ENCODE measurements at regions not wholly inside any gene's neighbourhood (a gene's known extent, or its start where the extent isn't known, plus 50 kb on each side); places are given as distances from the start of the nearest gene placed in this dataset.

DNA sequence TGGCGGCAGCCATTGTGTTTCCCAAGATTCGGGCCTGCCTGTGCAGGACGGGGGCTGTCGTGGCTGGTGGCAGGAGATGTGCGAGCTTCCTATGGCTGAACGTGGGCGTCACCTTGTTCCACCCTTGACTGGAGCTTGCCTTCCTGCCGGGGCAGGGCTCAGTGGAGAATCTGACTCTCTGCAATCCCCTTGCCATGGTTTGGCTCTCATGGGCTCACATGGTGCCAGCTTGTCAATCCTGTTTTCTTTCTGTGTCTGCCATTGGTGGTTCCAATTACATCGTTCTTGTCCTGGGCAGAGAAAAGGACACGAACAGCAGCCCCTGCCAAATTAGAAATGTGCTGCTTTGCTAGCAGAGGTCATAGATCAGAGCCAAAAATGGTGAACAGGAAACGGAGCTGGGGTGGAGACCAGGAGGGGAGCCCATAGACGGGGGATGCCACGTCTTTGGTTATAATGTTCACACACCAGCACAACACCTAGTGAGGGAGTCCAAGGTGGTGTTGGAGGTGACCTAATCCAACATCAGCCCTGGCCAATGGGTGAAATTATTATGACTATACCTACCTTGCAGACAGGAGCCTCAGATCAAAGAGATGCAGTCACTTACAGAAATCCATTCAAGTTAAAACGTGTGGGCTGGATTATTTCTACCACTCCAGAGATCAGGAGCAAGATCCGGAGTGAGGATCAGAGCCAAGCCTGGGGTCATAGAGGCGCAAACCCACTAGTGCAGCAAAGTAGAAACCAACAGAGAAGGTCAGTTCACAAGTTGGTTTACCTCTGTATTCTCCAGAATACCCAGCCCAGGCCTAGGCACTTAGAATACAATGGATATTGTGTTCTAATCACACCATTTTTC lies 253.1 kb downstream of the SIPA1L2 start:
- peaks cover 6 to 30% (median 13%) of the 10 kb centered on the region in 5 donors for H3K4me1 ChIP-seq (ENCODE audit: control insufficient read depth in 5 of 5, insufficient read depth in 5 of 5, low read length in 5 of 5)
- no peaks in the 10 kb centered on the region for H3K27me3 ChIP-seq (ENCODE audit: control insufficient read depth in 5 of 5, insufficient read depth in 4 of 5, low read length in 5 of 5)
- no peak overlapping the region for H3K27ac ChIP-seq (ENCODE audit: low read depth, low read length)
- no peaks in the 10 kb centered on the region for H3K36me3 ChIP-seq (ENCODE audit: control insufficient read depth in 5 of 5, insufficient read depth in 5 of 5, low read length in 5 of 5)
- no peak overlapping the region for H3K9ac ChIP-seq (ENCODE audit: low read length in 5 of 5)
- H3K4me3 ChIP-seq (ENCODE audit: low read depth in 1 of 5, low read length in 5 of 5), result no peak overlapping the region
- no peaks in the 10 kb centered on the region for H3K9me3 ChIP-seq (ENCODE audit: control insufficient read depth in 5 of 5, low read length in 5 of 5)

DNA sequence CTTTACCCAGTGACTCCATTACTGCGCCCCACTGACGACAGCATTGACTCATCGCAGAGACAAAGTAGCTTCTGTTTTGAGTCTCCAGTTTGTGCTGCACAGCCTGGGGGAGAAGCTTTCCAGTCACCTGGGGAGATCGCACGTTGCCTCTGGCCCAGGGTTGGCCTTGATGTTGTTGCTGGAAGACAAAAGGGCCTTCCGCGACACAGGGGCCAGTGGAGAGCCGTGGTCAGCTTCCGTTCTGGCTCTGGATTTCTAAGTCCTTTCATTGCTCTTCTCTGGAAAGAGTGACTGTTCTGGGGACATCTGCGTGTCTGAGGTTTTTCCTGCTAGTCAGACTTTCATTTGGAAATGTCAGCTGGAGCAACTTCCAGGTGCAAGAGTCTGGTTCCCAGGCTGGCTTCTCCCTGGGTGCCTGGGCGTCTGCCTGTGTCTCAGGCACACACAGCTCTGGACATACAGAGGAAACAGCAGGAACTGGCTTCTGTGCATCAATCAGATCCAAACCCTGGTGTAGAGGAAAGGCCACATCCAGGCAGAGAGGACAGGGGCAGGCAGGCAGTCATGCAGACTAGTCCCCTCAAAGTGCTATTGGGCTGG lies 257.0 kb downstream of the SIPA1L2 start:
- no peak overlapping the region for H3K9ac ChIP-seq (ENCODE audit: low read length in 5 of 5)
- H3K27me3 ChIP-seq (ENCODE audit: control insufficient read depth in 5 of 5, insufficient read depth in 4 of 5, low read length in 5 of 5), result no peaks in the 10 kb centered on the region
- H3K4me1 ChIP-seq (ENCODE audit: control insufficient read depth in 5 of 5, insufficient read depth in 5 of 5, low read length in 5 of 5), result peaks cover 0 to 19% (median 5%) of the 10 kb centered on the region in 5 donors
- no peaks in the 10 kb centered on the region for H3K36me3 ChIP-seq (ENCODE audit: control insufficient read depth in 5 of 5, insufficient read depth in 5 of 5, low read length in 5 of 5)
- no peaks in the 10 kb centered on the region for H3K9me3 ChIP-seq (ENCODE audit: control insufficient read depth in 5 of 5, low read length in 5 of 5)
- no peak overlapping the region for H3K27ac ChIP-seq (ENCODE audit: low read depth, low read length)
- H3K4me3 ChIP-seq (ENCODE audit: low read depth in 1 of 5, low read length in 5 of 5), result no peak overlapping the region

DNA sequence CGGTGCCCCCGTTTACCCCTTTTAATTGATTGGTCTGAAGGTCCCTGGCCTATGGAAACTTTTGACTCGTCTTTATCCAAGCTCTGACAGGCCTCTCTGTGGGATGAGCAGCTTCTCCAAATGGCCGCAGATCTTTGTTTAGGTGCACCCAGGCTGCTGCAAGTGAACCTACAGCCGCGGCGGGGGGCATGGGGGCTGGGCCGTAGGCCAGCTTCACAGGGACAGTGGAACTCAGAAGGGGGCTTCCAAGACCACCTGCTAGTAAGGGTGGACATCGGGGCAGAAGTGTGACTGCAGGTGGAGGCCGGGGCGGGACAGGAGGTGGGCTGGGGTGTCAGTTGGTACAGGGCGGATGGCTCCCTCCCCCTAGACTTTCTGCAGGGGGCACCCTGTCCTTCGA lies 257.5 kb downstream of the SIPA1L2 start:
- Histone ChIP-seq H3K9ac (ENCODE audit: low read length in 5 of 5) (no peak overlapping the region), H3K4me3 (ENCODE audit: low read depth in 1 of 5, low read length in 5 of 5) (no peak overlapping the region), H3K9me3 (ENCODE audit: control insufficient read depth in 5 of 5, low read length in 5 of 5) (no peaks in the 10 kb centered on the region), H3K36me3 (ENCODE audit: control insufficient read depth in 5 of 5, insufficient read depth in 5 of 5, low read length in 5 of 5) (no peaks in the 10 kb centered on the region), H3K27me3 (ENCODE audit: control insufficient read depth in 5 of 5, insufficient read depth in 4 of 5, low read length in 5 of 5) (no peaks in the 10 kb centered on the region), H3K4me1 (ENCODE audit: control insufficient read depth in 5 of 5, insufficient read depth in 5 of 5, low read length in 5 of 5) (peaks cover 0 to 17% (median 3%) of the 10 kb centered on the region in 5 donors), H3K27ac (ENCODE audit: low read depth, low read length) (no peak overlapping the region)

DNA sequence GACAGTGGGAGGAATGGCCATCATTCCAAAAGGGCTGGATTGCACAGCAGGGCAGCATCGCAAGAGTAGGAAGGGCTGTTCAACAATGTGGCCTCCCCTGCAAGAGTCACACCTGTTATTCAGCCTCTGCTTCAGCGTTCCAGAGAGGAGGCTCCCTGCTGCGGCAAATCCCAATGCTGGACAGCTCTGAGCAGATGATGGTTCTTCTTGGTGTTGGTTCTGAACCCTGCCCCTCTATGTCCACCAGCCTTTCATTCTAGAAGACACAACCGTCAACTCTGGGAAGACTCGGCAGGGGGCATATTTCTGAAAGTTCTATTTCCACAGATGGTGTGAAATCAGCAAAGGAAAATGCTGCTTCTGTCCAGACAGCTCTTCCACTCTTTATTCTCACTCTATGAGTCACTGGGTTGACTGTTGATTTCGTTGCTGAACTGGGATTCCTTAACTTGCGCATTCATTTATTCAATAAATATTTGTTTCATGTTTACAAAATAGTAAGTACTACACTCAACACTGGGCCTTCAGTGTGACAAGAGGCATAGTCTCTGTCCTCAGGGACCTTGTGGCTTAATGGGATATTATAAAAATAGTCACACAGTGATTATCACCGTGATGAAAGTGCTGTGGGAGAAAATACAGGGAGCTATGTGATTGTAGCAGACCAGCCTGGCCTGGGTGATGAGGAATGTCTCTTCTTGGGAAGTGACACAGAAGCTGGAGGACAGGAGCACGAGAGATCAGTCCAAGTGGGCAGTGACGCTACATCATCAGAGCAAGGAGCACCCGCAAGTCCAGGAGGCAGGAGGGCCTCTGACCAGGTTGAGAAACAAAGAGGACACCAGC lies 260.3 kb downstream of the SIPA1L2 start:
- Histone ChIP-seq H3K27me3 (ENCODE audit: control insufficient read depth in 5 of 5, insufficient read depth in 4 of 5, low read length in 5 of 5) (no peaks in the 10 kb centered on the region), H3K9me3 (ENCODE audit: control insufficient read depth in 5 of 5, low read length in 5 of 5) (no peaks in the 10 kb centered on the region), H3K4me1 (ENCODE audit: control insufficient read depth in 5 of 5, insufficient read depth in 5 of 5, low read length in 5 of 5) (peaks cover 0 to 7% (median 0%) of the 10 kb centered on the region in 5 donors), H3K4me3 (ENCODE audit: low read depth in 1 of 5, low read length in 5 of 5) (no peak overlapping the region), H3K9ac (ENCODE audit: low read length in 5 of 5) (no peak overlapping the region), H3K27ac (ENCODE audit: low read depth, low read length) (no peak overlapping the region), H3K36me3 (ENCODE audit: control insufficient read depth in 5 of 5, insufficient read depth in 5 of 5, low read length in 5 of 5) (no peaks in the 10 kb centered on the region)

DNA sequence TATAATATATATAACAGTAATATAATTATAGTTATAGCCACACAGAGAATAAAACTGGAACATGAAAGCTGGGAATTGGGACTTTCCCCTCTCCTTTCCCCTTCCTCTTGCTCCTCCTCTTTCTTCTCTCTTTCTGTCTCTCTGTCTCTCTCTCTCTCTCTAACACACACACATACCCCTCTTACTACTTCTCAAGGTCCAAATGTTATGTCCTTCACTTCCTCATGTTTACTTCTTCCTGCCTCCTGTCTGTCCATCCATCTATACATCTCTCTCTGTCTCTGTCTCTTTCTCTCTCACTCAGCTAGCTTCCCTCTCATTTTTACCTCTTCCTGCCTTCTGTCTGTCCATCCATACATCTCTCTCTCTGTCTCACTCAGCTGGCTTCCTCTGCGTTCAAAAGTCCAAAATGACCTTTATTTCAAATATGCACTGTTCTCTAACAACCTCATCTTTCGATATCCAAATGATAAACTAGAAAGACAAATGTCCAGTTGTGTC lies 261.1 kb downstream of the SIPA1L2 start:
- no peak overlapping the region for H3K27ac ChIP-seq (ENCODE audit: low read depth, low read length)

DNA sequence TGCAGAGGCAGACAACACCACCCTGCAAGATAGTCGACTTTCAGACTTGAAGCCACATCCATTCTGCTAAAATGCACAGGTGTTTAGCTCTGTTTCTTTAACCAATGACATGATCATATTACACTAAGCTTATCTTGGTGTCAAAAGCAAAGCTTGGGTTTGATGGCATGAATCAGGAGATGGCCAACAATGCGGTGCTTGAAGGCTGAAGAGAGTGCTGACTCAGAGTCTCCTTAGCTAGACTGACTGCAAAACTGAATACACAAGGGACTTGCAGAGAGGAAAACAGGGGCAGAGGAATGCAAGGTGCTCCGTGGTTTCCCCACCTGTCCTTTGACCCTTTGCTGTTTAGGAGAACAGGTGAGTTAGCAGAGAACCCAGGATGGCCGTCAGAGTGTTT lies 262.6 kb downstream of the SIPA1L2 start:
- no peak overlapping the region for H3K27ac ChIP-seq (ENCODE audit: low read depth, low read length)
- no peaks in the 10 kb centered on the region for H3K36me3 ChIP-seq (ENCODE audit: control insufficient read depth in 5 of 5, insufficient read depth in 5 of 5, low read length in 5 of 5)
- H3K27me3 ChIP-seq (ENCODE audit: control insufficient read depth in 5 of 5, insufficient read depth in 4 of 5, low read length in 5 of 5), result no peaks in the 10 kb centered on the region
- no peak overlapping the region for H3K9ac ChIP-seq (ENCODE audit: low read length in 5 of 5)
- H3K9me3 ChIP-seq (ENCODE audit: control insufficient read depth in 5 of 5, low read length in 5 of 5), result no peaks in the 10 kb centered on the region
- no peaks in the 10 kb centered on the region for H3K4me1 ChIP-seq (ENCODE audit: control insufficient read depth in 5 of 5, insufficient read depth in 5 of 5, low read length in 5 of 5)
- no peak overlapping the region for H3K4me3 ChIP-seq (ENCODE audit: low read depth in 1 of 5, low read length in 5 of 5)

More for the DNA sequence above, 261.1 kb downstream of the SIPA1L2 start:
- Histone ChIP-seq H3K27me3 (ENCODE audit: control insufficient read depth in 5 of 5, insufficient read depth in 4 of 5, low read length in 5 of 5) (no peaks in the 10 kb centered on the region), H3K9me3 (ENCODE audit: control insufficient read depth in 5 of 5, low read length in 5 of 5) (no peaks in the 10 kb centered on the region), H3K36me3 (ENCODE audit: control insufficient read depth in 5 of 5, insufficient read depth in 5 of 5, low read length in 5 of 5) (no peaks in the 10 kb centered on the region), H3K9ac (ENCODE audit: low read length in 5 of 5) (no peak overlapping the region), H3K4me1 (ENCODE audit: control insufficient read depth in 5 of 5, insufficient read depth in 5 of 5, low read length in 5 of 5) (peaks cover 0 to 6% (median 0%) of the 10 kb centered on the region in 5 donors), H3K4me3 (ENCODE audit: low read depth in 1 of 5, low read length in 5 of 5) (no peak overlapping the region)

DNA sequence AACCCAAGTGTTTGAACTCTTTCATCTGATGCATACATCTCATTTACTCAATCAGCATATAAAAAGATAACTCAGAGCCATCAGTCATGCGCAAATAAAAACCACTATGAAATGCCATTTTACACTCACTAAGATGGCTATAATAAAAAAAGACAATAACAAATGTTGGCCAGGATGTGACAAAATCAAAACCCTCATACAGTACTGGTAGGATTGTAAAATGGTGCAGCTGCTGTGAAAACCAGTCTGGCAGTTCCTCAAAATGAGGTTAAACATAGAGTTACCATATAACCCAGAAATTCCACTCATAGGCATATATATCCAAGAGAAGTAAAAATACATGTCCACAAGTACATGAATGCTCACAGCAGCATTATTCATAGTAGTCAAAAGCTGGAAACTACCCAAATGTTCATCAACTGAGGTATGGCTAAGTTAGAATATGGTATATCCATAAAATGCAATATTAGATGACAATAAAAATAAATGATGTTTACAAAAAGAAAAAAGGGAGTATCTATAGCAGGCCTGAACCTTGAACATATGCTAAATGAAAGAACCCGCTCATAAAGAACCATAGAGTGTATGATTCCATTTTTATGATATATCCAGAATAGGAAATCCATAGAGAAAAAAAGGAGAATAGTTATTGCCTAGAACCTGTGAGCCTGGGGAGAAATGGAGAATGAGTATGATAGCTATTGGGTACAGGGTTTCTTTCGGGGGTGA lies 265.1 kb downstream of the SIPA1L2 start:
- H3K36me3 ChIP-seq (ENCODE audit: control insufficient read depth in 5 of 5, insufficient read depth in 5 of 5, low read length in 5 of 5), result no peaks in the 10 kb centered on the region
- H3K4me1 ChIP-seq (ENCODE audit: control insufficient read depth in 5 of 5, insufficient read depth in 5 of 5, low read length in 5 of 5), result no peaks in the 10 kb centered on the region
- H3K27me3 ChIP-seq (ENCODE audit: control insufficient read depth in 5 of 5, insufficient read depth in 4 of 5, low read length in 5 of 5), result no peaks in the 10 kb centered on the region
- H3K27ac ChIP-seq (ENCODE audit: low read depth, low read length), result no peak overlapping the region
- no peak overlapping the region for H3K4me3 ChIP-seq (ENCODE audit: low read depth in 1 of 5, low read length in 5 of 5)
- H3K9me3 ChIP-seq (ENCODE audit: control insufficient read depth in 5 of 5, low read length in 5 of 5), result no peaks in the 10 kb centered on the region
- H3K9ac ChIP-seq (ENCODE audit: low read length in 5 of 5), result no peak overlapping the region

DNA sequence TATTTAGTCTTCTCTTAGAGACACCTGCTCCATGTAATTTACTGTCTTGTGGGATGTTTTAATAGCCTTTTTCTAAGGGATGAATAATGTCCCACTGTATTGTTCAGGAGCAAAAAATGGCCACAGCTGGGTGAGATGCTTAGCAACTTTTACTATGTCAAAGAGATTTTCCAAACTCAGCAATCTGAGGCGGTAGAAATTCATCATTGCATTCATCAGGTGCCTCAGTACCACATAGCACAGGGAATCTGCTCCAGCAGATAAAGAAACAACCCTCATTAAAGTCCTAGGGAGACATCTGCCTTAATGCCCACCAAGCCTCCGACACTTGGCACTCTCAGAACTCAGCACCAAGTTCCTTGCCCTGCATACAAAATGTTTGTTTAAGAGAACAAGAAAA lies 266.9 kb downstream of the SIPA1L2 start:
- H3K4me1 ChIP-seq (ENCODE audit: control insufficient read depth in 5 of 5, insufficient read depth in 5 of 5, low read length in 5 of 5), result no peaks in the 10 kb centered on the region
- no peaks in the 10 kb centered on the region for H3K27me3 ChIP-seq (ENCODE audit: control insufficient read depth in 5 of 5, insufficient read depth in 4 of 5, low read length in 5 of 5)
- no peaks in the 10 kb centered on the region for H3K9me3 ChIP-seq (ENCODE audit: control insufficient read depth in 5 of 5, low read length in 5 of 5)
- no peak overlapping the region for H3K27ac ChIP-seq (ENCODE audit: low read depth, low read length)
- H3K9ac ChIP-seq (ENCODE audit: low read length in 5 of 5), result no peak overlapping the region
- H3K4me3 ChIP-seq (ENCODE audit: low read depth in 1 of 5, low read length in 5 of 5), result no peak overlapping the region
- no peaks in the 10 kb centered on the region for H3K36me3 ChIP-seq (ENCODE audit: control insufficient read depth in 5 of 5, insufficient read depth in 5 of 5, low read length in 5 of 5)

DNA sequence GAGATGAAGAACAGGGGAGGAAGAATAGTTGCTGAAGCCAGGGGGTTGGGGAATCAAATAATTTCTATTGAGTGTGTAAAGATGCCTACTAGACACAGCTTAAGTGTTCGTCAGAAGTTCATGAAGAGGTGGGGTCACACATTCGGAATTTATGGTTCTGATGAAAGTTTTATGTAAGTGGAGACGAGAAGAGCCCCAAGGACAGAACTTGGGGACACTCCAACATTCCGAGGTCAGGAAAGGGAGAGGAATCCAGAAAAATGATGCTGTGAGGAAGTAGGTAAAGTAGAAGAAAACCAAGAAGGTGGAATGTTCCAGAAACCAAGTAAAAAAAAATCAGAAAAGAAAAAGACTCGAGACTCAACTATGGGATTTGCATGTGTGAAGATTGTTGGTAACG lies 272.5 kb downstream of the SIPA1L2 start:
- no peak overlapping the region for H3K27ac ChIP-seq (ENCODE audit: low read depth, low read length)
- H3K9me3 ChIP-seq (ENCODE audit: control insufficient read depth in 5 of 5, low read length in 5 of 5), result no peaks in the 10 kb centered on the region
- H3K27me3 ChIP-seq (ENCODE audit: control insufficient read depth in 5 of 5, insufficient read depth in 4 of 5, low read length in 5 of 5), result no peaks in the 10 kb centered on the region
- H3K9ac ChIP-seq (ENCODE audit: low read length in 5 of 5), result no peak overlapping the region
- H3K36me3 ChIP-seq (ENCODE audit: control insufficient read depth in 5 of 5, insufficient read depth in 5 of 5, low read length in 5 of 5), result no peaks in the 10 kb centered on the region
- H3K4me1 ChIP-seq (ENCODE audit: control insufficient read depth in 5 of 5, insufficient read depth in 5 of 5, low read length in 5 of 5), result no peaks in the 10 kb centered on the region
- H3K4me3 ChIP-seq (ENCODE audit: low read depth in 1 of 5, low read length in 5 of 5), result no peak overlapping the region
